SK-N-MC (cell line): ENCODE measurements at regions not wholly inside any gene's neighbourhood (a gene's known extent, or its start where the extent isn't known, plus 50 kb on each side); places are given as distances from the start of the nearest gene placed in this dataset.

Experiments
- DNase-seq: peaks from one replicate; pipeline ENCODE4 v3.0.0-alpha.2; 2011; ENCODE audit warnings: low read depth, low spot score
- H3K27ac ChIP-seq: fragments of 200-600 bp; sonication (generic); 2 replicates; pipeline ENCODE4 v1.5.1; 2016; ENCODE audit warnings: mixed run types
- H3K36me3 ChIP-seq: fragments of 200-600 bp; sonication (generic); 2 replicates; pipeline ENCODE4 v1.6.1; 2017; ENCODE audit warnings: antibody characterized with exemption, low read length, mixed read lengths; ENCODE audit not compliant: insufficient read depth
- H3K4me3 ChIP-seq: fragments of 200-600 bp; sonication (generic); 2 replicates; pipeline ENCODE4 v1.5.1; 2016
- H3K9ac ChIP-seq: fragments of 200-600 bp; sonication (generic); 2 replicates; pipeline ENCODE4 v1.8.0; 2017; ENCODE audit warnings: mixed run types, mixed read lengths; ENCODE audit not compliant: insufficient read length
- H3K9me3 ChIP-seq: fragments of 200-600 bp; sonication (generic); 2 replicates; pipeline ENCODE4 v1.6.1; 2017; ENCODE audit warnings: low read depth, mild to moderate bottlenecking, antibody characterized with exemption, low read length, moderate library complexity, mixed read lengths
- EZH2 ChIP-seq: fragments of 200-600 bp; sonication (generic); IDR thresholded peaks from one replicate; pipeline ENCODE4 v1.6.1; 2017; ENCODE audit warnings: antibody characterized with exemption
- FOXP2 ChIP-seq: optimal IDR thresholded peaks from 2 replicates; pipeline ENCODE3; 2011; ENCODE audit warnings: mild to moderate bottlenecking, moderate library complexity; ENCODE audit not compliant: insufficient read depth; ENCODE audit errors: extremely low read length, control extremely low read depth
- POLR2AphosphoS5 ChIP-seq: IDR thresholded peaks from 2 replicates; pipeline ENCODE4 v1.6.1; 2012; ENCODE audit warnings: mild to moderate bottlenecking, low read depth, low read length, borderline replicate concordance

DNA sequence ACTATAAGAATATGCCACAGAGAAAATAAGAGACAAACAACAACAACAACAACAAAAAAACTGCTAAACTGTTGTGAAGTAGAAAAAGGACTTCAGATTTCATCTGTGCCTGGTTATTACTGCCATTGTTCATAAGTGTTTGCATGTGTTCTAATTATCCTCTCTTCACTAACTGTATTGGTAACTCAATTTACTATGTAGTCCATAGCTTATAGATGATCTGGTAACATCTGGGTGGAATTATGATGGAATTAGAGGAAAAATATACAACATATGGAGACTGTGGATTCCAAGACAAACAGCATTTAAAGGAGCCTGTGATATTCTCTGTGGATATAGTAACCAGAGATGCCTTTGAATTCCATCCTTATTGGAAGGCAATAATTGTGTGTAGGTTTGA, 1891.5 kb upstream of the PIK3C3 start:
- no peak overlapping the region for H3K27ac ChIP-seq
- no peak overlapping the region for H3K4me3 ChIP-seq
- no peak for DNase-seq
- H3K9ac ChIP-seq, result no peak overlapping the region
- H3K9me3 ChIP-seq, result no peaks in the 10 kb centered on the region
- no peak for TF ChIP-seq POLR2AphosphoS5
- TF ChIP-seq FOXP2, result no peak
- TF ChIP-seq EZH2, result no peak
- H3K36me3 ChIP-seq, result no peaks in the 10 kb centered on the region

DNA sequence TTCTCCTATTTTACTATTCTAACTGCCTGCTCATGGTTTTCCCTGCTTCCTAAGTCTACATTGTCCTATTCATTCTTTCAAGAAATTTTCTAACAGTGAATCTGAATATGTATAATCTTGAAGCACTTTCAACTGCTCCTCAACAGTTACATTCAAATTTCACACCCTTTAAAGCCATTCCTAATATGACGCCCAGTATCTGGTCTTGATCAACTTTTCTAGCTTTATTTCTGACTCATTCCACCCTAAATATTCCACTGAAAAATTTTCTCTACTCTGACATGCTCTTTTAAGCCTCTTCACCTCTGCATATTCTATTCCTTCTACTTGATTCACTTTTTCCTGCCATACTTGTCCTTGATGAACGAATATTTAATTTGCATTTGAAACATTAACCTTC, 1893.9 kb upstream of the PIK3C3 start:
- DNase-seq, result no peak
- Histone ChIP-seq H3K9me3 (no peaks in the 10 kb centered on the region), H3K9ac (no peak overlapping the region), H3K4me3 (no peak overlapping the region), H3K27ac (no peak overlapping the region), H3K36me3 (no peaks in the 10 kb centered on the region)
- no peak for TF ChIP-seq POLR2AphosphoS5
- TF ChIP-seq EZH2, result no peak
- TF ChIP-seq FOXP2, result no peak

DNA sequence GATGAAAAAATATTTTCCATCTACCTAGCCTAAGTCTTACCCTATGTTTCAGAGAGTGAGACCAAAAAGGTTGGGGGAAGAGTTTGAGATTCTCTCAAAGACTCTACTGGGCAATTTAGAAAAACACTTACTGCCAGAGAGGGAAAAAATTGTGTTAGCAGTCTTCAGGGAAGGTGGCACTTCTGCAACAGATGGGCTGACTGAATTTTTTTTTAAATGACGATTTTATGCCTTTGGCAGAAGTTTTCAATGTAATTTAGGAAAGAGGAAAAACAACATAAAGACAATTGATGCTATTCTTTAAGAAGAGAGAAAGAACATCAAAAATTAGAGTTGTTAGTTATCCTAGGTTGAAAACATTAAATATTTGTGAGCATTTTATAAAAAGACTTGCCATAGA, 1894.5 kb upstream of the PIK3C3 start:
- Histone ChIP-seq H3K4me3 (no peak overlapping the region), H3K36me3 (no peaks in the 10 kb centered on the region), H3K27ac (no peak overlapping the region), H3K9ac (no peak overlapping the region), H3K9me3 (no peaks in the 10 kb centered on the region)
- no peak for TF ChIP-seq EZH2
- no peak for TF ChIP-seq FOXP2
- TF ChIP-seq POLR2AphosphoS5, result no peak
- no peak for DNase-seq

DNA sequence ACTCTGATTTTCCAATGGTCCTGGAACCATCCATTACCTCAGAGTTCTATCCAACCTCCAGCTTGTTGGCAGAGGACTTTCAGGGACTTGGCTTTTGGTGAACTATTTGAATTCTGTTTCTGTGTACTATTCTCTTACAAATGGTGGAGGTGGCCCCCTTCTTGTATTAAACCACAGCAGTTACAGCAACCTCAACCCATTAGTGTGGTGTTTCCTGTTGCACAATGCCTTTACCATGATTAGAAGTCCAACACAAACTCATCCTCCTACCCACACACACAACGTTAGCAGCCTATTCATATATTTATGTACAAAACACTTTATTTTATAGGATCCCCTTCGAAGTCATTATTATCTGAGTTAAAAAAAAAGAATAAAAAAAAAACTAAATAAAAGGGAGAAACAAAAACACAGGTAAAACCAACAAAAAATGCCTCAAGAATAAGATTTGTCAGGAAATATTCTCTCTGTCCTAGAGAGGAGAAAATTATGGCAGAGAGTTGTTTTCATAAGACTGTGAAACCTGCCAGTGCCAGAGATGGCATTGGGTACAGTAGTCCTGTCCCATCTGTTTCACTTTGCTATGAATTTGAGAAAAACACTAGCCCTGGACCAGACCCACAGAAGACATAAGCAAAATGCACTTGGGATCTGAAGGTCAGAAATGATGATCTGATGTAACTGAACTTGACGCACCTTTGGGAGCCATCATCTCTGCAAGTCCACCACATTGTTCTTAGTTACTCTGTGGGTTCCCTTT, 1896.0 kb upstream of the PIK3C3 start:
- Histone ChIP-seq H3K27ac (no peak overlapping the region), H3K4me3 (no peak overlapping the region), H3K9ac (no peak overlapping the region), H3K36me3 (no peaks in the 10 kb centered on the region), H3K9me3 (no peaks in the 10 kb centered on the region)
- DNase-seq, result no peak
- TF ChIP-seq POLR2AphosphoS5 (no peak), EZH2 (no peak), FOXP2 (no peak)

DNA sequence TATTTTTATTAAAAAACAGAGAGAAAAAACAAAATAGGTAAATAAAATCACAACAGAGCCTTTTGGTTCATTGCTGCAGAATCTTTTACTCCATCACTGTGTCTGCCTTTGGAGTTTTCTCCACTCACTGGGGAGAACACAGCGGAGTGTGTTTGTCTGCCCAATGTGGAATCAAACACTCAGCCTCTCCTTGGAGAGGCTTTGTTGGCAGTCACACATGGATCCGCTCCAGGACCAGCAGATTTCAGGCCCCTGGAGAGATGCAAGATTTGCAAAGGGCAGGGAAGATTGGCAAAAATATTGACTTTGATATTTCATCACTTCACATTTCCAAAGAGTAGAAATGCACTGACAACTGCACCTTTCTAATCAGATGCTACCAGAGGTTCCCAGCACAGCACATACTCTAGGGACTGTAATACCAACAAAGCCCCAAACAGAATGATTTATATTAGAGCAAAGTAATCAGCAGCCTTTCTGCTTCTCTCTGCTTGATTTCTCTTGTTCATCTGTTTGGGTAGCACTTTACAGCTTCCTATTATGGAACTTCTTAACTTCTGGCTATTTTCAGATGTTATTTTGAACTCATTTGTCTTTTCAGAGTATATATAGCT, 1898.8 kb upstream of the PIK3C3 start:
- Histone ChIP-seq H3K4me3 (no peak overlapping the region), H3K36me3 (no peaks in the 10 kb centered on the region), H3K9ac (no peak overlapping the region), H3K9me3 (no peaks in the 10 kb centered on the region), H3K27ac (no peak overlapping the region)
- TF ChIP-seq FOXP2 (no peak), EZH2 (no peak), POLR2AphosphoS5 (no peak)
- no peak for DNase-seq

DNA sequence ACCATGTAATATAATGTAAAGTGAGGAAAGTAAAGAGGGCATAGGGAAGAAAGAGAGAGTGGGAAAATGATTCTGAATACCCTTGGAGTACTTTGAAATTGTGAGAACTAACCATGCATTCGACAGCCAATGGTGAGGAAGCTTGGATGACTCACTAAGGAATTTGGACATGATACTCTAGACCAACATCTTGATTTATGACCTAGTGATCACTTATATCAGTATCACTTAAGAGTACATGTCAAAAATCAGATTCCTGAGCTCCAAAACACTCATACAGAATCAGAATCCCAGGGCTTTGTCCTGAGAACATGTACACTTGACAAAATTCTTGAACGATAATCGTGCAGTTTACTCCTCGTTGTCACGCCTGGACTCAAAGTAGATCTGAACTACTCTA, 1899.8 kb upstream of the PIK3C3 start:
- TF ChIP-seq EZH2 (no peak), FOXP2 (no peak), POLR2AphosphoS5 (no peak)
- no peaks in the 10 kb centered on the region for H3K36me3 ChIP-seq
- DNase-seq, result no peak
- H3K9ac ChIP-seq, result no peak overlapping the region
- no peak overlapping the region for H3K4me3 ChIP-seq
- H3K9me3 ChIP-seq, result no peaks in the 10 kb centered on the region
- H3K27ac ChIP-seq, result no peak overlapping the region

DNA sequence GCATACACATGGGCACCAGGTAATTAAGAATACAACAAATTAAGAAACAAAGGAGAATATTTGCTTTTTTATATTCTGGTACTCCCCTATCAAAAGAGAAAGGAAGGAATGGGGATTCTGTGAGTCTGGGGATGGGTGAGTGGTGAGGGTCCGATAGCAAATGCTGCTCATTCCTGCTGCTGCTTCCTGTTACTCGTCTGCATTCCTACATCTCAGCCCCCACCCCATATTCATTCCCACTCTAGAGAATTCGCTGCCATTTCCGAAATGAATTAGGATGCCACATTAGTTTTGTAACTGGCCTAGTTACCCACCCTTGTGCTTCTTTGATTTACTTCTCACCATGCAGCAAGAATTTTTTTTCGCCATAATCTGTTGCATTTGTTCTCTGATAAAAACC, 1905.3 kb upstream of the PIK3C3 start:
- no peak overlapping the region for H3K4me3 ChIP-seq
- TF ChIP-seq EZH2 (no peak), FOXP2 (no peak), POLR2AphosphoS5 (no peak)
- H3K27ac ChIP-seq, result no peak overlapping the region
- no peaks in the 10 kb centered on the region for H3K9me3 ChIP-seq
- H3K36me3 ChIP-seq, result no peaks in the 10 kb centered on the region
- no peak for DNase-seq
- H3K9ac ChIP-seq, result no peak overlapping the region

DNA sequence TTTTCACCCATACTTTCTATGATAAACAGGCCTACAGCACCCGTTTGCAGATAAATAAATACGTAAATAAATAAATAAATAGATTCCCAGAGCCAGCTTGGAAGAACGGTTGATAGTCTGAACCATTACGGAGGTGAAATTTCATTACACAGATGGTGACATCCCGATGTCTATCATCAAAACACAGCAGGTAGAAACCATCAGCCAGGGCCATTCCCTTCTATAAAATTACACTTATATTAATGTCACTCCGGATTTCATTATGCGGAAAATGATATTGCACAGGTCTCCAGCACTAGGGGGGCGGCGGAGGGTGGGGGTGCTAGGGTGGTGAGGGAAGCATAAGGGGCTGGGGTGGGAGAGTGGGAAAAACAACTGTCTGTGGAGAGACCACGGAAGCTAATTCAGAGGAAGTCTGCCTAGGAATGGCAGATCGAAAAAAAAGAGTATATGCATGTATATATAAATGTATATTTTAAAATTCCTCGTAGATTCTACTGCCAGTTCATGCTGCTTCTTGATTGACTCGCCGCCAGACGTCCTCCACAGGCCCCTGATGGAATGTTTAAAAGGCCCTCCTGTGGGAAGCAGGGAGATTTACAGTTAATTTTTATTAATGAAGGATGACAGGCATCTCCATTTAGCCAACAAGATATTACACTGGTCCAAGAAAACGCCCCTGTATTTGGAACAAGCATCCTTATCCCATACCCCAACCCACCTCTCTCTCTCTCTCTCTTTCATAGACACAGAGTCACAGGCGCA, 1906.0 kb upstream of the PIK3C3 start:
- H3K4me3 ChIP-seq, result no peak overlapping the region
- no peak for DNase-seq
- H3K9me3 ChIP-seq, result no peaks in the 10 kb centered on the region
- no peak overlapping the region for H3K27ac ChIP-seq
- TF ChIP-seq EZH2, result no peak
- TF ChIP-seq FOXP2, result no peak
- TF ChIP-seq POLR2AphosphoS5, result no peak
- H3K36me3 ChIP-seq, result no peaks in the 10 kb centered on the region
- H3K9ac ChIP-seq, result no peak overlapping the region

DNA sequence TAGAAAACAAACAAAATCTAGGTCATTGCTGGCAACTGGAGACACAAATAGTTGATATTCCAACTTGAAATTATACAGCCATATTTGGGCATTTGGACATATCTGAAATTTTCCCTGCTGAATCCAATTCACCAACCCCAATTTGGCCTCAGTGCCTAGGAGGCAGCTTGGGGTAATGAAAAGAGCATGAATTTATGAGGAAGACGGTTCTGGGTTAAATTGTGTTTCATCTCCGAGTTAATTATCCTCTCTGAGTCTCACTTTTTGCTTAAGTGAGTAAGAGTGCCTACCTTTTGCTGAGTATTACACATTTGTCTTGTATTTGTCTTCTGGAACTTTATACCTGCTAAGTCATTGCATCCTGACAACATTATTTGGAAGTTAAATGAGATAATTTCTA, 1906.8 kb upstream of the PIK3C3 start:
- Histone ChIP-seq H3K9ac (no peak overlapping the region), H3K27ac (no peak overlapping the region), H3K9me3 (no peaks in the 10 kb centered on the region), H3K4me3 (no peak overlapping the region), H3K36me3 (no peaks in the 10 kb centered on the region)
- TF ChIP-seq POLR2AphosphoS5 (no peak), EZH2 (no peak), FOXP2 (no peak)
- no peak for DNase-seq
